Stimulated activated CD4-positive, alpha-beta T cell treated with anti-CD3 and anti-CD28 coated beads, Interleukin-4, amount 100 ng/mL, for 1 hour (primary cell): ENCODE measurements at regions not wholly inside any gene's neighbourhood (a gene's known extent, or its start where the extent isn't known, plus 50 kb on each side); places are given as distances from the start of the nearest gene placed in this dataset.

ENCODE experiments used
- DNase-seq: peaks from one replicate; pipeline ENCODE4 v3.0.0-alpha.2; 2020

DNA sequence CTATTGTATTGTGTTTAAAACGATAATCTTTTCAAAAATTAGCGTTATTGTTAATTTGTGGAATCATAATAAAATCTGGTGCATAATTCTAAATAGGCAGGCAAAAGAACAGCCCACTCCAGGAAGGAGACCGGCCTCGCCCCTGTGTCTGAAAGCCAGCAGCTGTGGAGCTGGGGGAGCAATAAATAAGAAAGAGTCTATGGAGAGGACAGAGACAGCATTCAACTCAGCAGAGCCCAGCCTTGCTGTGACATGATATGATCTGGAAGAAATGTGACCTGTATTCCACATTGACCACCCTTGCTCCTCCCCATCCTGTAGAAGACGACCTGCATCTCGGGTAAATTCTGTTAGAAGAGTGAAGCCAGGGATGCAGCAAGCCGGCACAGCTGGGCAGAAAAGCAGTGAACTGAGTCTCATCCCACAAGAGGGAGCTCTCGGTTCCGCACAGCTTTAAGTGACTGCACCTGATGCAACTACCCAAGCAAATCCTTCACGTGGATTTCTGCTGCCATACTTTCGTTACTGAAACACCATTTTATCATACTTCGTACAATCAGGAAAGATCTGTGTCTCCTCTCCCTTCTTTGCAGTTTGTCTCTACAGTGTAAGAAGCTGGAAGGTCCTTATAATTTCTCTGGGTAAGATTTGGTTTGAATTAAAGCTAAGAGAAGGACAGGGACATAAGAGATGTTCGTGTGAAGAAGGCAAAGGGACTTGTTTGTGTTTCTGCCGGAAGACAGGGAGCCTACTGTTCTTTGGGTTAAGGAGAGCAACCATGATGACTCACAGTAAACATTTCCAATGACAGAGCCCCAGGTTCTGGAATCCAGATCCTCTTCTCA, 427.1 kb downstream of the GPAM start:
- no peak for DNase-seq

DNA sequence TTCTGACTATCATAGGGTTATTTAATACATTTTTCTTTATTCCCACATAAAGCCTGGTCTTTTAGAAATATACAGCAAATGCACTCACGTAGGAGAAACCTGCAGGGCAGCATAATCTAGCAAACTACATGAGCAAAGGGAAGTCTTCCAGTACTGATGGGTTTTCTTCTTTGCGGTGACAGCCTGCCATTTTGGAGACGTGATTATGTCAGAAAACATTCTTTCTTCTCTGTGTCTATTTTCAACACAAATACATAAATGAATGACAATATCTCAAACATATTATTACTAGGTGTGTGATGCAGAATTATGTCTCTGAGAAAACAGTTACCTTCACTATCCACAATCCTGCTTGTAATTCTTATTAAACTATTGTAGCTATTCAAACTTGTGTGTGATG, 425.0 kb downstream of the GPAM start:
- DNase-seq = no peak

- no peak for DNase-seq
Measured at GRCh38 chr10:111762114-111762513, 421.5 kb downstream of the GPAM start.

DNA sequence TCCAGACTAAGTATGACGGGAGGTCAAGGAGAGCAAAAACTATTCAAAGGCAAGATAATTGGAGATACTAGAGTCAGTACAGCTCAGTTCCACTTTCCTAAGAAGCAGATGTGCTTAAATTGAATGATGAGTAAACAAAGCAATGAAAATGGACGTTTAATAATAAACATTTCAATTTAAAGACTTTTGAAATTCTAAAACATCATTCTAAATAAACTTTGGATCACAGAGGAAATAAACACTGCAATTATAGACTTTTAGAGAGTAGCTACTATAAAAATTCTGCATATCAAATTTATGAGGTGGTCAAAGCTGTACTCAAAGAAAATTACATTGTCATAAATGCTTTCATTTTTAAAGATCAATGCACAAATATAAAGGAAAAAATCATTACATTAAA, 418.3 kb downstream of the GPAM start:
- no peak for DNase-seq

DNA sequence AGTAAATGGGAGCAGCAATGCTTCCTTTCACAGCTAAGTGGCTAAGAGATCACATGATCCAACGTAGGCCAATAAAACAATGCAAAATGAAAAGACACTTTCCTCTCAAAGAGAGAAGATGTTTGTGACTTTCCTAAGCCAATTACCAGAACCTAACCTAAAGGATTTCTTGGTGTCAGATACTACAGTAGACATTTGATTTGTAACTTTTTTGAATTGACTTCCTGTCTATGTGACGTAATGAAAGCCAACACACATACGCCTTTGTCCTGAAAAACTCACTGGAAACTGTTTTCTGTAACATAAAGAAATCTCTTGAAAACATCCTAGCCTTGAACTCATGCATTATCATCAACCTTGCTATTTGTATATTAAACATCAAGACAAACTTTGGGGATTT, 417.1 kb downstream of the GPAM start:
- DNase-seq = no peak

DNA sequence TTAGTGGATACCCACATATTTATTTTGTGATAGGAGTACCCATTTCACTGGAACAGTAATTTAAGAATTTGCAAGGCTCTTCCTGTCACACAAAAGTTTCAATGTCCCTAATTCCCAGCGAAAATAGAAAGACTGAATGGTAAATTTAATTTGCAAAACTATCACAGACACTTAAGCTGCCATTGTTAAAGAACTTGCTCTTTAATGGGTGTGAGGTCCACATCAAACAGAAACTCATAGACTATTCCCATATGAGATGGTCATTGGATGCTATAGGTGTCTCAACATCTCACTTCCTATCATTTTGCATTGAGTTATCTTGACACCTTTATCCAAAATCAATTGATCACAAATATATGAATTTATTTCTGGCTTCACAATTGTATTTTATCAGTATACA, 415.9 kb downstream of the GPAM start:
- DNase-seq = no peak

DNA sequence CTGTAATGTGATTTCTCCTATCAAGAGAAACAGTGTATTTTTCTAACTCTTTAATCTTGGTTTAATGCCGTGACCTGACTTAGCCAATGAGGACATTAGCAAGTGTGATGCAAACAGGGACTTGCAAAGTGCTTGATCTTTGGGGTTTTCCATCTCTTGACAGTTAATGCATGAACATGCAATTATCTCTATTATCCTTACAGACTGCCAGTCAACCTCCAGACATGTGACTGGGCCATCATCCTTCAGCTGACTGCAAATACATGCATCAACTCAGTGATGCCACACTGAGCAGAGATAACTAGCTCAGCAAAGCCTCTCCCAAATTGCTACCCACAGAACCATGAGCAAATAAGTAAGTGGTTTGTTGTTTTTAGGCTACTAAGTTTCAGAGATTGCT, 409.6 kb downstream of the GPAM start:
- no peak for DNase-seq

- no peak for DNase-seq
Measured at GRCh38 chr10:111774486-111774885, 409.1 kb downstream of the GPAM start.

- DNase-seq = no peak
Measured at GRCh38 chr10:111784436-111784835, 399.1 kb downstream of the GPAM start.

- no peak for DNase-seq
Measured at GRCh38 chr10:111784946-111785465, 398.6 kb downstream of the GPAM start.

GRCh38 chr10:111785921-111786320, 397.6 kb downstream of the GPAM start:
- no peak for DNase-seq

DNA sequence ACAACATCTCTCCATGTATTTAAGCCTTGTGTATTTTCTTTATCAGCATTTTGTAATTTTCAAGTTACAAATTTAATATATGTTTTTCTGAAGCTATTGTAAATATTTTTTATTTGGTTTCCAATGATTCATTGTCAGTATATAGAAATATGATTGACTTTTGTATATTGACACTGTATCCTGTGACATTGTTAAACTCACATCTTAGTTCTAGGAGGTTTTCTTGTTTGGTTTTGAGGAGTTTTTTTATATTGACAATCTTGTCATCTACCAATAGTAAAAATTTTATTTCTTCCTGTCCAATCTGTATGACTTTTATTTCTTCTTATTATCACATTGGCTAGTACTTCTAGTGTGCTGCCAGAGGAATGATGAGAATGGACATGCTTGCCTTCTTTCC, 393.7 kb downstream of the GPAM start:
- no peak for DNase-seq

- DNase-seq = no peak
Measured at GRCh38 chr10:111801841-111802240, 381.7 kb downstream of the GPAM start.

- DNase-seq = no peak
Measured at GRCh38 chr10:111804781-111805180, 378.8 kb downstream of the GPAM start.

DNA sequence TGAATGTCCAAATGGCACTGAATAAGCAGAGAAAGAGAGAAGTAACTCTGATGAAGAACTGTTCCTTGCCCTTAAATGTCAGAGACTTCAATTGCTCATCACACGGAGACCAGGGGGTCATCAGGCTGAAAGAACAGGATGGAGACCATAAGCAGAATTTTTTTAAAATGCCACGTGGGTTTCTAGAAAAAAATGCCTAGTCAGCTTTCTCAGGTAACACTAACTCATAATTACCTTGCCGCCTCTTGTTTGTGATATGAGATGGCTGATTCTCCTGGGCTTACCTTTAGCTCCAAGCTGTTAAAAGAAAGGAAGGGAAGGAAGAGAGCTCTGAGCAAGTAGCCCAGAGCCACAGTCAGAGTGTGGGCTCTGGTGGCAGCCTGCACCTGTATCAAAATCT, 372.0 kb downstream of the GPAM start:
- DNase-seq = no peak

- DNase-seq = no peak
Measured at GRCh38 chr10:111820471-111820870, 363.1 kb downstream of the GPAM start.

DNA sequence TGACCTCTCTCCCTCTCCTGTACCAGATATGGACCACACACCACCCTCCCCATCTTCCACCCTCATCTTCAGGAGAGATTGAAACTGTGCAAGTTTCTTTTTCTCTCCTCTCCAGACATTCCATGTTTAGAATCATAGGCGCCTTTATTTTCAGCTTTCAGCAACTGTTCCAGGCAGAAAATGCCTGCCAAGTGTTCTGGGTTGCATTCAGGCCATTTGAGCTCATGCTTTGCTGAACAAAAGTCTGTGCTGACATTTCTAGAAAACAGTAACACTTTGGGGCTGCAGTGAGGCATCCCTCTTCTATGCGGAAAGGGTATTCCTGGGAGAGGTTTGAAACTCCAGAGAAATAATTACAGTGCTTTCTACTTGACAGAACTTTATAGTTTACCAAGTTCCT, 361.7 kb downstream of the GPAM start:
- DNase-seq = no peak

DNA sequence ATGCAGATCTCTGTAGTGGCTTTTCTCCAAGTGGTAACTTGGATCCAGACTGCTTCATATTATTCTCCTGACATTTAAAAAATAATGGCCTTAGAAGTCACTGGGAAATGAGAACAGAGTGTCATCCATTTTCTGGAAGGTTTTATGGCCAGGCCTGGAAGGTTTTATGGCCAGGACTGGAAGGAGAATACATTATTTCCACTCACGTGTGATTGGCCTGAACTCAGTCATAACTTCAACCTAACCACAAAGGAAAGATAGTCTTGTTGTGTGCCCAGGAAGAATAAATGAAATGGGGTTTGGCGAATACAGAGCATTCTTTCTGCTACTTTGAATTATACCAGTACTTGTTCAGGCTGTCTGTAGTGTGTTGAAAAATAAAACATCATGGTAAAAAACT, 360.9 kb downstream of the GPAM start:
- no peak for DNase-seq

DNA sequence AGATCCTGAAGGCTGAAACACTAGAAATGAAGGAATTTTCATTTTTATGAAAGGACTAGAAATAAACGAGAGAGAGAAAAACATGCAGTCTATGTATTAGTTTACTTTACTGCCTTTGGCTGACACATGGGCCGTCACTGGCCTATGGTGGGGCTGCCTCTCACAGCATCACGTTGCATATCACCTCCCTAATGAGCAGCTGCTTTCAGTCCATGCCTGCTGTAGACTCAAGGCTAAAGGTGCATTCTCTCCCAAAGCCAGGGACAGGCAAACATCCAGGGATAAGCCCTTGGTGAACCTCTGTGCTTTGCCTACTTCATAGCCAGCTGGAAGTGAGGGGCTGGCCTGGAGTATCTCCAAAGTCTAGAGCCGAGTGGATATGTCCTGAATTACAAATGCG, 359.4 kb downstream of the GPAM start:
- DNase-seq = no peak

- DNase-seq = no peak
Measured at GRCh38 chr10:111830359-111830758, 353.2 kb downstream of the GPAM start.

DNA sequence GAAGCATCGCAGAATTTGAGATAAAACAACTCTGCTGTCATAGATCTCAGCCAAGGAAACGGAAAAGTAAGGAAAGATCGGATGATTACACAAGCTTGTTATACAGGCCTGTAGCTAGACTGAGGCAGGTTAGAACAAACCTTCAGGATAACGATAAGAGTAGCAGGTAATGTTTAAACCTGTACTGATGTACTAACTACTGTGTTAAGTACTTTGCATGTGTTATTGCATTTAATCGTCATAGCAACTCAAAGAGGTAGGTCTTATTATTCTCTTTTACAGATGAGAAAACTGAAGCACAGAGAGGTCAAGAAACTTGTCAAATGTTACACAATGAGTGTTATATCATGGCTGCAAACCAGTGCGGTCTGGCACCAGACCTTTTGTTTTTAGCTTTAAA, 352.5 kb downstream of the GPAM start:
- DNase-seq = no peak

- no peak for DNase-seq
Measured at GRCh38 chr10:111833251-111833650, 350.3 kb downstream of the GPAM start.

- DNase-seq = no peak
Measured at GRCh38 chr10:111835574-111835973, 348.0 kb downstream of the GPAM start.

DNA sequence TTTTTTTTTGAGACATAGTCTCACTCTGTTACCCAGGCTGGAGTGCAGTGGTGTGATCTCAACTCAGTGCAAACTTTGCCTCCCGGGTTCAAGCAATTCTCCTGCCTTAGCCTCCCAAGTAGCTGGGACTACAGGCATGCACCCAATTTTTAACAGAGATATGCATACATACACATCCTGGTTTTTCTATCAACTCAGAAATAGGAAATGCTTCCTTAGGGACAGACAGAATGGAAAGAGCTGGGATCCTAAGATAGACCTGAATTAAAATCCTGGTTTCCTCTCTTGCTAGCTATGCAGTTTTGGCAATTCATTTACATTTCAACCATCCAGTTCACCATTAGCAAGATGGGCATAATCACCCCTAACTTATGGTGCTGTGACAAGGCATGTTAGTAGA, 347.5 kb downstream of the GPAM start:
- no peak for DNase-seq

DNA sequence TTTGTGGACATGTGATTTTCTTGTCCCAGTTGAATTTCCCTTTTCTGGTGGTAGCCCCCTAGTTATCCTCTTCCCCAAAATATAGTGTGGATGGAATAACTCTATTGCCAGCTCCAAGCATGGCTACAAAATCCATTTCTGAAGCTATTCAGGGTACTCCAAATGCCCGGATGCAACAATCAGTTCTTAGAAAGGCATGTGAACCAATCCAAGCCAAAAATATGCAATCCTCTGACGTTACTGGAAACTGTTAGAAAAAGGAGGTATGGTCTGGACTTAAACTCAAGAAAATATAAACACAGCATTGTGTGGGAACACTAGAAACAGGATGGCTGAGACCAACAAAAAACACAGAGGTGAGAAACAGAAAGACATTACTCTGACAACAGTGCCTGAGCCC, 347.0 kb downstream of the GPAM start:
- DNase-seq = no peak
